ENCODE measurements at regions not wholly inside any gene's neighbourhood (a gene's known extent, or its start where the extent isn't known, plus 50 kb on each side); places are given as distances from the start of the nearest gene placed in this dataset.

GRCh38 chr2:147541314-147541713, 303.5 kb upstream of the ACVR2A start:
- no peak for TF ChIP-seq ETS1 (IDR thresholded peaks at IDR 0.05)
- no peak for TF ChIP-seq CREB1 (CRISPR knock-in tag; IDR thresholded peaks at IDR 0.05; ENCODE audit: low read depth)
- TF ChIP-seq EZH2phosphoT487 (IDR thresholded peaks at IDR 0.05; ENCODE audit: unreplicated experiment): no peak
- TF ChIP-seq EZH2 (IDR thresholded peaks at IDR 0.05; ENCODE audit: low read depth, unreplicated experiment): no peak
- TF ChIP-seq ZNF331 (CRISPR knock-in tag; IDR thresholded peaks at IDR 0.05; ENCODE audit: low read depth): no peak
- TF ChIP-seq NANOG (IDR thresholded peaks at IDR 0.05; ENCODE audit: borderline replicate concordance): no peak
- TF ChIP-seq POLR2AphosphoS5 (IDR thresholded peaks at IDR 0.05; ENCODE audit: low read depth): no peak
- no peak for TF ChIP-seq REST (IDR thresholded peaks at IDR 0.05; ENCODE audit: unreplicated experiment)
- TF ChIP-seq CTCF (conservative IDR thresholded peaks at IDR 0.05; ENCODE audit: low read depth in 2 of 2): no peak
- no peak for TF ChIP-seq ZNF462 (CRISPR knock-in tag; IDR thresholded peaks at IDR 0.05)
- Mint-ChIP-seq H3K9me3 (no peaks in the 10 kb centered on the region), H3K4me1 (no peaks in the 10 kb centered on the region), H3K27ac (no peak overlapping the region), H3K27me3 (ENCODE audit: insufficient read depth, low read depth, poor library complexity) (no peaks in the 10 kb centered on the region), H3K4me3 (no peak overlapping the region), H3K36me3 (ENCODE audit: low read depth) (0 out of 3 replicates have a peak, but pooled peaks cover 2% of the 10 kb centered on the region)
- H3K79me2 ChIP-seq (replicated peaks; ENCODE audit: insufficient read depth): no peaks in the 10 kb centered on the region
- no peaks in the 10 kb centered on the region for H3K36me3 ChIP-seq (ENCODE audit: insufficient read depth)
- no peaks in the 10 kb centered on the region for H3F3A ChIP-seq (replicated peaks; ENCODE audit: low read depth)
- no peaks in the 10 kb centered on the region for H3K27me3 ChIP-seq (ENCODE audit: insufficient read depth)
- ATAC-seq (no peak), DNase-seq (ENCODE audit: low spot score) (no peak)
- H3K4me3 ChIP-seq: no peak overlapping the region
- H2AFZ ChIP-seq: no peak overlapping the region
- peaks cover 9% of the 10 kb centered on the region; the same call in 1 of the 2 replicates for H3K9me2 ChIP-seq (ENCODE audit: insufficient read depth)
- H4K20me1 ChIP-seq (replicated peaks; ENCODE audit: insufficient read depth): no peaks in the 10 kb centered on the region
- no peak overlapping the region for H3K4me2 ChIP-seq
- no peaks in the 10 kb centered on the region for H3K4me1 ChIP-seq (ENCODE audit: insufficient read depth)
- H3K27ac ChIP-seq (ENCODE audit: low read depth): no peak overlapping the region

Data from GM23338 (cell line).